HG03060 (cell line): ENCODE measurements at regions not wholly inside any gene's neighbourhood (a gene's known extent, or its start where the extent isn't known, plus 50 kb on each side); places are given as distances from the start of the nearest gene placed in this dataset.
"Not testable (repeated sequence)": the region's sequence is repeated elsewhere in the genome, so short reads cannot be mapped to it uniquely, and the experiment has no call there.

Experiments
- ATAC-seq: cut with Tn5 transposase; IDR thresholded peaks from one replicate; pipeline ENCODE4 v1.9.1; 2021; ENCODE audit warnings: low read depth, moderate number of reproducible peaks; ENCODE audit not compliant: unreplicated experiment

- no peak for ATAC-seq
These were observed 600.4 kb downstream of the RFPL4B start for GRCh38 chr6:112947507-112947906.

- no peak for ATAC-seq
These were observed 604.7 kb downstream of the RFPL4B start for GRCh38 chr6:112951829-112952228.

DNA sequence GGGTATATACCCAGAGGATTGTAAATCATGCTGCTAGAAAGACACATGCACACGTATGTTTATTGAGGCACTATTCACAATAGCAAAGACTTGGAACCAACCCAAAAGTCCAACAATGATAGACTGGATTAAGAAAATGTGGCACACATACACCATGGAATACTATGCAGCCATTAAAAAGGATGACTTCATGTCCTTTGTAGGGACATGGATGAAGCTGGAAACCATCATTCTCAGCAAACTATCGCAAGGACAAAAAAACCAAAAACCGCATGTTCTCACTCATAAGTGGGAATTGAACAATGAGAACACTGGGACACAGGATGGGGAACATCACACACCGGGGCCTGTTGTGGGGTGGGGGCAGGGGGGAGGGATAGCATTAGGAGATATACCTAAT lies 608.6 kb downstream of the RFPL4B start:
- ATAC-seq = not testable (repeated sequence)

GRCh38 chr6:112956696-112957535 lies 609.8 kb downstream of the RFPL4B start:
- ATAC-seq = no peak

DNA sequence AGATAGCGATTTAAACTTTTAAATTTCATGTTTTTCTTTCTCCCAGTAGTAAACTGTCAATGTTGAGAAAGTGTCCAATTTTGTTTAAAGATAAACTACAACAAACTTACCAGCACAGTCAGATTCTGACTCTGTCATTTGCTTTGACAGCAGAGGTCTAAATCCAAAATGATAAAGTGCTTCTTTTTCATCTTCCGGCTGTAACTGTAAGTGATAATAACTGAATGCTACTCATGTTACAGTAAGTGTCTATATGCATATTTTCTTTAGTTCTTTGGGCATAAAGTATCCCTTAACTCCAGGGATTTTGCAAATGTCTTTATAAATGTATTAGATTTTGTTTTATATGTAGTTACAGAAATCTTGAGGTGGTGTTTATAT lies 610.4 kb downstream of the RFPL4B start:
- no peak for ATAC-seq

GRCh38 chr6:112960130-112960529 lies 613.0 kb downstream of the RFPL4B start:
- ATAC-seq = not testable (repeated sequence)

DNA sequence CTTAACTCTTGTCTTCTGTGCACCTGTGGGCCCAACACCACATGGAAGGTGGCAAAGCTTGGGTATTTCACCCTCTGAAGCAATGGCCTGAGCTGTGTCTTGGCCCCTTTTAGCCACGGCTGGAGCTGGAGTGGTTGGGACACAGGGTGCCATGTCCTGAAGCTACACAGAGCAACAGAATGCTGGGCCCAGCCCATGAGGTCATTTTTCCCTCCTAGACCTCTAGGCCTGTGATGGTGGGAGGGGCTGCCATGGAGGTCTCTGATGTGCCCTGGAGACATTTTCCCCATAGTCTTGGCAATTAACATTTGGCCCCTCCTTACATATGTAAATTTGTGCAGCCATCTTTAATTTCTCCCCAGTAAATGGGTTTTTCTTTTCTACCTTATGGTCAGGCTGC lies 620.8 kb downstream of the RFPL4B start:
- ATAC-seq = no peak

DNA sequence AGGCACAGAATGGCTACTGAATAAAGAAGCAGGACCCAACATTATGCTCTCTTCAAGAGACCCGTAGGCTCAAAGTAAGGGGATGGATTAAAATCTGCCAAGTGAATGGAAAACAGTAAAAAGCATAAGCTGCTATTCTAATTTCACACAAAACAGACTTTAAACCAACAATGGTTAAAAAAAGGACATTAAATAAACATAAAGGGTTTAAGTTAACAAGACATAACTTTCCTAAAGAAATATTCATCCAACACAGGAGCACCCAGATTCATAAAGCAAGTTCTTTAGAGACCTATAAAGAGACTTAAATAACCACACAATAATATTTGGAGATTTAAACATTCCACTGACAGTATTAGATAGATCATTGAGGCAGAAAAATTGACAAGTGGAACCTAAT lies 624.5 kb downstream of the RFPL4B start:
- no peak for ATAC-seq

GRCh38 chr6:112974931-112975330 lies 627.8 kb downstream of the RFPL4B start:
- not testable (repeated sequence) for ATAC-seq

GRCh38 chr6:112976579-112976978 lies 629.4 kb downstream of the RFPL4B start:
- ATAC-seq = not testable (repeated sequence)

GRCh38 chr6:112979830-112980229 lies 632.7 kb downstream of the RFPL4B start:
- ATAC-seq = no peak

- ATAC-seq = no peak
These were observed 633.5 kb downstream of the RFPL4B start for GRCh38 chr6:112980676-112981075.

DNA sequence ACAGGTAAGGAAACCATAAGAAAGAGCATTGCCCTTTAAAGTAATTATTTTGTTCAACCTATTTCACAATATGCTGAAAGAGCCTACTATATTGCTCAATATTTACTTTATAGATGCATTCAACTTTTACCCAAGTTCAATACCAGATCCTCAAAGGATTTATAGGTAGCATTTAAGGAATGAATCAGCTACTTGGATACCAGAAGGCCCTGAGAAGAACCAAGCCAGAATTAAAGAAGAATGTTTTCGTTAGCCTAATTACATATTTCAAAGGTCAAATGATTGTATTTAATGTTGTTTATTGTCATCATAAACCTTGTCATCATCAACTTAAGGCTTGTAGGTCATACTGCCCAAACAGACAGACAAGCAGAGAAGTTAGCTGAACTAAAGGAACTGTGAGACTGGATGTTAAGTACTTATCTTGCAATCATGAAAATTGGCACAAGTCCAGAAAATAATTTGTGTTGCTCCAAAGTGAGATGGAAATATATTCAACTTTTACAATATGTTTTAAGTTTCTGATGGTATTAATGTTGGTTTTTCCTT lies 636.7 kb downstream of the RFPL4B start:
- no peak for ATAC-seq

GRCh38 chr6:112984899-112985298 lies 637.8 kb downstream of the RFPL4B start:
- no peak for ATAC-seq

GRCh38 chr6:112986321-112986720 lies 639.2 kb downstream of the RFPL4B start:
- no peak for ATAC-seq

DNA sequence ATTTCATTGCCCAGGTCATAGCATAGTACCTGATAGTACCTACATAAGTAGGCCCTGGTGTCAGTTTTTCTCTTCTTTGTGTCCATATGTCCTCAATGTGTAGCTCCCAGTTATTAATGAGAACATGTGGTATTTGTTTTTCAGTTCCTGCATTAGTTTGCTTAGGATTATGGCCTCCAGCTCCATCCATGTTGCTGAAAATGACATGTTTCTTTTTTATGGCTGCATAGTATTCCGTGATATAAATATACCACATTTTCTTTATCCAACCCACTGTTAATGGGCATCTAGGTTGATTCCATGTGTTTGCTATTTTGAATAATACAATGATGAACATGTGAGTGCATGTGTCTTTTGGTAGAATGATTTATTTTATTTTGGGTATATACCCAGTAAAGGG lies 641.6 kb downstream of the RFPL4B start:
- ATAC-seq = no peak

- ATAC-seq = no peak
These were observed 643.8 kb downstream of the RFPL4B start for GRCh38 chr6:112990971-112991370.

DNA sequence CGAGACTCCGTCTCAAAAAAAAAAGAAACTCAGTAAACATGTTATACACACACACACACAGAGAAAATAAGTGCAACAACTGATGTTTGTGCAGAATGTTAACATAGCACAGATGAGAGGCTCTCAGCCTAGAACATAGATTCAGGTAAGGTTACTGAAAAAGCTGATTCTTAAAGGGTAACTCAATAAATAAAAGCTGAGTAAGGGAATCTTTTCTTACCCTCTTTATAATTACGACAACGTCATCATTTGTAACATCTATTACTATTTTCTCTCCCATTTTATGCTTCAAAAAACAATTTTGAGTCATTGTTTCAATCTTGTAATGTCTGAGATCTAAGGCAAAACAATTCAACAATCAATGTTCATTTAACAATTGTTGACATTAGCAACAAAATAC lies 644.8 kb downstream of the RFPL4B start:
- ATAC-seq = no peak

GRCh38 chr6:112997421-112998085 lies 650.4 kb downstream of the RFPL4B start:
- no peak for ATAC-seq

- ATAC-seq = no peak
These were observed 656.9 kb downstream of the RFPL4B start for GRCh38 chr6:113004054-113004453.

GRCh38 chr6:113004470-113005270 lies 657.5 kb downstream of the RFPL4B start:
- ATAC-seq = no peak
